ENCODE measurements at regions not wholly inside any gene's neighbourhood (a gene's known extent, or its start where the extent isn't known, plus 50 kb on each side); places are given as distances from the start of the nearest gene placed in this dataset.

DNA sequence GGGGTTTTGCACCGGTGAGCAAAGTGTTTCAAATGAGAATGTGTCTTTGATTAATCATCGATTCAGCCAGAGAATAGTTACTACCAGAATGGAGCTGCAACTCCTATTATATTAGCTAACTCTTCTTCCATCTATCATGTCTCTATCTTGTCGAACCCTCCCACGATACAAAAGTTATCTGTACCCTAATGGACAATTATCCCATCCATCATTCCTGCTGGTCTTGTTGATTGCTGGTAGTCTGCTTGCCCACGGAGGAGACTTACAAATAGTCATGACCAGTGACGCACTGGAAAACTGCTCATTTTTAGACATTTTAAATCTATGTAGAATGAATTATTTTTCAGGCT is 67.5 kb downstream of the RTL9 start:
- intact Hi-C loops (cut with micrococcal nuclease), result no loop called here
- POLR2A ChIA-PET, result interaction anchor here (0.5 kb wide), 1 partner anchor 236 kb away, joined by 3 read pairs; no protein-coding TSS in a partner anchor
- Mint-ChIP-seq H3K27me3 (ENCODE audit: insufficient read depth, unreplicated experiment) (peaks cover 85% of the 10 kb centered on the region), H3K4me1 (ENCODE audit: insufficient read depth, unreplicated experiment) (no peaks in the 10 kb centered on the region), H3K36me3 (ENCODE audit: insufficient read depth, unreplicated experiment) (no peaks in the 10 kb centered on the region), H3K9me3 (ENCODE audit: unreplicated experiment) (no peaks in the 10 kb centered on the region), H3K4me3 (ENCODE audit: unreplicated experiment) (no peak overlapping the region), H3K27ac (ENCODE audit: low read depth, unreplicated experiment) (no peak overlapping the region)
- no TSS peak for BruUV-seq (replicated peaks)
- DNase-seq (ENCODE audit: unreplicated experiment), result no peak
- CTCF ChIA-PET, result interaction anchor here (1.0 to 1.8 kb wide), 4 partner anchors 10 to 421 kb away, joined by 3 to 5 read pairs (median 4); no protein-coding TSS in a partner anchor
- TF ChIP-seq, protein P1, sequence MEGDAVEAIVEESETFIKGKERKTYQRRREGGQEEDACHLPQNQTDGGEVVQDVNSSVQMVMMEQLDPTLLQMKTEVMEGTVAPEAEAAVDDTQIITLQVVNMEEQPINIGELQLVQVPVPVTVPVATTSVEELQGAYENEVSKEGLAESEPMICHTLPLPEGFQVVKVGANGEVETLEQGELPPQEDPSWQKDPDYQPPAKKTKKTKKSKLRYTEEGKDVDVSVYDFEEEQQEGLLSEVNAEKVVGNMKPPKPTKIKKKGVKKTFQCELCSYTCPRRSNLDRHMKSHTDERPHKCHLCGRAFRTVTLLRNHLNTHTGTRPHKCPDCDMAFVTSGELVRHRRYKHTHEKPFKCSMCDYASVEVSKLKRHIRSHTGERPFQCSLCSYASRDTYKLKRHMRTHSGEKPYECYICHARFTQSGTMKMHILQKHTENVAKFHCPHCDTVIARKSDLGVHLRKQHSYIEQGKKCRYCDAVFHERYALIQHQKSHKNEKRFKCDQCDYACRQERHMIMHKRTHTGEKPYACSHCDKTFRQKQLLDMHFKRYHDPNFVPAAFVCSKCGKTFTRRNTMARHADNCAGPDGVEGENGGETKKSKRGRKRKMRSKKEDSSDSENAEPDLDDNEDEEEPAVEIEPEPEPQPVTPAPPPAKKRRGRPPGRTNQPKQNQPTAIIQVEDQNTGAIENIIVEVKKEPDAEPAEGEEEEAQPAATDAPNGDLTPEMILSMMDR (IDR thresholded peaks at IDR 0.05; ENCODE audit: unreplicated experiment), result no peak

DNA sequence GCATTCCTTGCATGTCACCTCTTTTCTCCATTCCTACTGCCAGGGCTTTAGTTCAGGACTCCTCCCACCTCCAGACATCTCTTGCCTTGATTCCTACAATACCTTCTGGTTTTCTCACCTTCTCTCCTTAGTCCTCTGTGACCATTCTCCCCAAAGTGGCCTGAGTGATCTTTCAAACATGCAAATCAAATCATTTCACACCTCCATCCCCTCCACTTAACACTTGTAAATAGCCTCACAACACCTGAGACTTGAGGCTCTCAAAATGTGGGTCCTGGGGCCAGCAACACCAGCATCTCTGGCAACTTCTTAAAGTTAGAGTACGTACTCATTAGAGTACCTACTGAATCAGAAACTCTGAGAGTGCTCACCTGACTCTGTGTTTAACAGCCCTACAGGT is 68.4 kb downstream of the RTL9 start:
- Mint-ChIP-seq H3K4me3 (ENCODE audit: unreplicated experiment) (no peak overlapping the region), H3K9me3 (ENCODE audit: unreplicated experiment) (no peaks in the 10 kb centered on the region), H3K36me3 (ENCODE audit: insufficient read depth, unreplicated experiment) (no peaks in the 10 kb centered on the region), H3K27me3 (ENCODE audit: insufficient read depth, unreplicated experiment) (peaks cover 88% of the 10 kb centered on the region), H3K27ac (ENCODE audit: low read depth, unreplicated experiment) (no peak overlapping the region), H3K4me1 (ENCODE audit: insufficient read depth, unreplicated experiment) (no peaks in the 10 kb centered on the region)
- ChIA-PET POLR2A (no interaction called here), CTCF (interaction anchor here (1.2 to 1.6 kb wide), 2 partner anchors 12 to 427 kb away, joined by 3 to 4 read pairs; no protein-coding TSS in a partner anchor)
- intact Hi-C loops (cut with micrococcal nuclease), result no loop called here
- no peak for DNase-seq (ENCODE audit: unreplicated experiment)
- TF ChIP-seq, protein P1 (IDR thresholded peaks at IDR 0.05; ENCODE audit: unreplicated experiment), result no peak
- no TSS peak for BruUV-seq (replicated peaks)

DNA sequence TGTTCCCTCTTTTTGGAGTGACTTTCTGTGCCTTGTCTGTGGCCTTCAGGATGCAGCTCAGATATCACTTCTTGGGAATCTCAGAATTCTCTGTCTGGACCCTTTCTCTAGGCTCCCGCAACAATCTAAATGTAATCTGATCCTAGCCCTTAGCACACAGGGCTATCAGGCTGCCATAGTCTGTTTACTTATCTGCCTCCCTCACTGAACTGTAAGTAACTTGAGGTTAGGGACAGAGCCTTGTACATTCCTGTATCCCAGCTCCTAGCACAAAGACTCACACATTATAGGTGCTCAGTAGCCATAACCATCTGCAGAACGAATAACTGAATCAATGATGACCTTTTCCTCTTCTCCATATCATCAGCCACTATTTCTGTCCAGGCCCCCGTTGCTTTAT is 69.5 kb downstream of the RTL9 start:
- H3K4me1 Mint-ChIP-seq (ENCODE audit: insufficient read depth, unreplicated experiment), result no peaks in the 10 kb centered on the region
- H3K36me3 Mint-ChIP-seq (ENCODE audit: insufficient read depth, unreplicated experiment), result no peaks in the 10 kb centered on the region
- TF ChIP-seq, protein P1 (IDR thresholded peaks at IDR 0.05; ENCODE audit: unreplicated experiment), result no peak
- ChIA-PET CTCF (interaction anchor here (0.7 to 1.2 kb wide), 2 partner anchors 9 to 426 kb away, joined by 3 read pairs; no protein-coding TSS in a partner anchor), POLR2A (interaction anchor here (0.6 kb wide), 1 partner anchor 784 kb away, joined by 3 read pairs; no protein-coding TSS in a partner anchor)
- DNase-seq (ENCODE audit: unreplicated experiment), result no peak
- intact Hi-C loops (cut with micrococcal nuclease), result no loop called here
- H3K27ac Mint-ChIP-seq (ENCODE audit: low read depth, unreplicated experiment), result no peak overlapping the region
- H3K9me3 Mint-ChIP-seq (ENCODE audit: unreplicated experiment), result no peaks in the 10 kb centered on the region
- H3K27me3 Mint-ChIP-seq (ENCODE audit: insufficient read depth, unreplicated experiment), result peaks cover 84% of the 10 kb centered on the region
- H3K4me3 Mint-ChIP-seq (ENCODE audit: unreplicated experiment), result no peak overlapping the region
- no TSS peak for BruUV-seq (replicated peaks)

DNA sequence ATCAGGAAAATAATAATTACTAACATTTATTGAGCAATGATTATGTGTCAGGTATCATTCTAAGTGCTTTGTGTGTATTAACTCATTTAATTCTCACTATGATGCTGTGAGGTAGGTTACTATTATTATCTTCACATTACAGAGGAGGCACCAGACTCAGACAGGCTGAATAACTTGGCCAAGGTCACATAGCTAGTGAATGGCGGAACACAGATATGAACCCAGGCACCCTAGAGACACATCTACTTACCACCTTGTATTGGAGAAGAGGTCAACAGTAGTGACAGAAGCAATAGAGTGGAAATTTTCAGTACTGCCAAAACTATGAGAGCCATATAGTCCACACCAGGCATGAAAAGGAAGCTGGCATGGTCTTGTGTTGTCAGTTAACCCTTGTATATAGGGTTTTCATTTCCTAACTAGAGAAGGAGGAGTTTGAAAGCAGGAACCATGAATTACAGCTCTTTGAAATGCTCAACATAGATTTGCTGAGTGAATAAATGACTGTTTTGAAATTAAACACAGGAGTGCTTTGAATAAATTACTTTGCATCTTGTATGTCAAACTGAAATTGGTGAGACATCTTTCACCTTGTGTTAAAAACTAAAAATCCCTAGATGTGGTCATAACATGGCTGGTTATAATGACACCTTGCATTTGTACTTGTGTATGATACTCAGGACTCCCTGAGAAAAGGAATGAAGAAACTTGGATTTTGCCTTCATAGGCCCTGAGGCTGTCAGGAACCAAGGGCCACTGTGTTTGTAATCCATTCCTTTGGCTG is 71.8 kb downstream of the RTL9 start:
- TF ChIP-seq, protein P1 (IDR thresholded peaks at IDR 0.05; ENCODE audit: unreplicated experiment), result no peak
- ChIA-PET CTCF (no interaction called here), POLR2A (interaction anchor here (0.6 kb wide), 1 partner anchor 640 kb away, joined by 3 read pairs; no protein-coding TSS in a partner anchor)
- no TSS peak for BruUV-seq (replicated peaks)
- no peaks in the 10 kb centered on the region for H3K9me3 Mint-ChIP-seq (ENCODE audit: unreplicated experiment)
- H3K4me1 Mint-ChIP-seq (ENCODE audit: insufficient read depth, unreplicated experiment), result no peaks in the 10 kb centered on the region
- no peak overlapping the region for H3K4me3 Mint-ChIP-seq (ENCODE audit: unreplicated experiment)
- H3K27ac Mint-ChIP-seq (ENCODE audit: low read depth, unreplicated experiment), result no peak overlapping the region
- H3K27me3 Mint-ChIP-seq (ENCODE audit: insufficient read depth, unreplicated experiment), result peaks cover 81% of the 10 kb centered on the region
- DNase-seq (ENCODE audit: unreplicated experiment), result no peak
- intact Hi-C loops (cut with micrococcal nuclease), result no loop called here
- H3K36me3 Mint-ChIP-seq (ENCODE audit: insufficient read depth, unreplicated experiment), result no peaks in the 10 kb centered on the region

All from MCF 10A (cell line).